Hepatocyte (in vitro differentiated cells): ENCODE measurements at regions not wholly inside any gene's neighbourhood (a gene's known extent, or its start where the extent isn't known, plus 50 kb on each side); places are given as distances from the start of the nearest gene placed in this dataset.

ENCODE experiments used
- EZH2 ChIP-seq: fragments of 200-600 bp; sonication (generic); IDR thresholded peaks from 2 replicates; pipeline ENCODE4 v1.6.1; 2016; ENCODE audit warnings: antibody characterized with exemption, mild to moderate bottlenecking, borderline replicate concordance
- EZH2phosphoT487 ChIP-seq: fragments of 200-600 bp; sonication (generic); IDR thresholded peaks from one replicate; pipeline ENCODE4 v1.6.1; 2018; ENCODE audit warnings: antibody characterized with exemption, mild to moderate bottlenecking, low read depth, moderate library complexity; ENCODE audit not compliant: unreplicated experiment, severe bottlenecking
- TF ChIP-seq, protein P1 (sequence below): fragments of 200-600 bp; sonication (generic); IDR thresholded peaks from 2 replicates; pipeline ENCODE4 v1.5.1; 2016; ENCODE audit warnings: antibody characterized with exemption, mild to moderate bottlenecking; ENCODE audit not compliant: poor library complexity

DNA sequence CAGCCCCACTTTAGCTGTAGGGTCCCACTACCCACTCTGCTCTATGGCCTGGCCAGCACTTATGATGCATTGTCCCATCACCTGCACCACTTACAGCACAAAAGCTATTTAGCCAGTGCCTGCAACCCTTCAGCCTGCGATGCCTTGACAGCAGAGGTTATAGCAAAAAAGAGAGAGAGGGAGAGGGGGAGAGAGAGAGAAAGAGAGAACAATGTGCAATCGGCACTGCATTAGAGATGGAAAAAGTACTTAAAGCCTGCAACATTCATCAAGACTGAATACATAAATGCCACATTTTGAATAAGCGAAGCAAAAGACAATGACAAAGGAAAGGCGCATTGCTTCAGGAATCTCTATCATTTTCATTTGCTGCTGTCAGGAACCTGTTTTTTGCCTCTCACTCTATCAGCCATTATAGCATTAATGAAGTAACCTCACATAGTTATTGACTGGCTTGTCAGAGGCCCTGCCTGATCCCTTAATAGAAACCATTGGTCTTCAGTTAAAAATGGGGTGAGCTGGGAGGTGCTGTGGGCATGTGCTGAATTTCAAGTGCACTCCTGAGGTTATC, 833.1 kb downstream of the BCL11A start:
- TF ChIP-seq, protein P1, sequence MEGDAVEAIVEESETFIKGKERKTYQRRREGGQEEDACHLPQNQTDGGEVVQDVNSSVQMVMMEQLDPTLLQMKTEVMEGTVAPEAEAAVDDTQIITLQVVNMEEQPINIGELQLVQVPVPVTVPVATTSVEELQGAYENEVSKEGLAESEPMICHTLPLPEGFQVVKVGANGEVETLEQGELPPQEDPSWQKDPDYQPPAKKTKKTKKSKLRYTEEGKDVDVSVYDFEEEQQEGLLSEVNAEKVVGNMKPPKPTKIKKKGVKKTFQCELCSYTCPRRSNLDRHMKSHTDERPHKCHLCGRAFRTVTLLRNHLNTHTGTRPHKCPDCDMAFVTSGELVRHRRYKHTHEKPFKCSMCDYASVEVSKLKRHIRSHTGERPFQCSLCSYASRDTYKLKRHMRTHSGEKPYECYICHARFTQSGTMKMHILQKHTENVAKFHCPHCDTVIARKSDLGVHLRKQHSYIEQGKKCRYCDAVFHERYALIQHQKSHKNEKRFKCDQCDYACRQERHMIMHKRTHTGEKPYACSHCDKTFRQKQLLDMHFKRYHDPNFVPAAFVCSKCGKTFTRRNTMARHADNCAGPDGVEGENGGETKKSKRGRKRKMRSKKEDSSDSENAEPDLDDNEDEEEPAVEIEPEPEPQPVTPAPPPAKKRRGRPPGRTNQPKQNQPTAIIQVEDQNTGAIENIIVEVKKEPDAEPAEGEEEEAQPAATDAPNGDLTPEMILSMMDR = no peak
- no peak for TF ChIP-seq EZH2
- no peak for TF ChIP-seq EZH2phosphoT487
